Panc1 (cell line): ENCODE measurements at regions not wholly inside any gene's neighbourhood (a gene's known extent, or its start where the extent isn't known, plus 50 kb on each side); places are given as distances from the start of the nearest gene placed in this dataset.

ENCODE experiments used
- ATAC-seq: fragments of 200-7000 bp; cut with Tn5 transposase; 2 replicates; pipeline ENCODE4 v1.9.1; 2020; ENCODE audit warnings: mild to moderate bottlenecking, moderate library complexity
- BruUV-seq: library from RNA; stranded (reverse); fragments of 400-500 nt; replicated peaks from 2 replicates; lab custom pipeline; 2021; lab: Mats Ljungman, UMichigan
- CTCF ChIA-PET: fragments of 300-600 bp; sonication (Branson Sonifier 250); formaldehyde crosslinking; loops from one replicate; lab custom pipeline; 2022; ENCODE audit warnings: antibody characterized with exemption; lab: Charles Lee
- POLR2A ChIA-PET: fragments of 300-600 bp; sonication (Branson Sonifier 250); formaldehyde crosslinking; loops from one replicate; lab custom pipeline; 2022; ENCODE audit warnings: antibody characterized with exemption; lab: Charles Lee
- DNase-seq: peaks from one replicate; pipeline ENCODE4 v3.0.0-alpha.2; 2010; ENCODE audit warnings: low read depth, low spot score
- H3K27ac ChIP-seq: 2 replicates; pipeline ENCODE4 v1.5.1; 2011; ENCODE audit warnings: mild to moderate bottlenecking, low read length, inconsistent platforms
- H3K27me3 ChIP-seq: fragments of 200-500 bp; sonication (Bioruptor generic); 2 replicates; pipeline ENCODE4 v1.6.0; 2014; ENCODE audit warnings: low read length, inconsistent platforms; ENCODE audit not compliant: control insufficient read depth, insufficient read depth
- H3K36me3 ChIP-seq: fragments of 200-500 bp; sonication (Bioruptor generic); 2 replicates; pipeline ENCODE4 v1.5.1; 2014; ENCODE audit warnings: inconsistent platforms, mild to moderate bottlenecking, low read length, moderate library complexity; ENCODE audit not compliant: control insufficient read depth, insufficient read depth
- H3K4me1 ChIP-seq: 2 replicates; pipeline ENCODE4 v1.5.1; 2011; ENCODE audit warnings: inconsistent platforms, mild to moderate bottlenecking, low read length, moderate library complexity; ENCODE audit not compliant: control insufficient read depth, insufficient read depth
- H3K4me3 ChIP-seq, 2 experiments: 2 replicates each; pipeline ENCODE4 v1.5.1; 2011 to 2012; ENCODE audit warnings: low read depth in 2 of 2, low read length in 2 of 2, mild to moderate bottlenecking in 2 of 2, inconsistent platforms in 1 of 2, moderate library complexity in 1 of 2
- H3K9me3 ChIP-seq: fragments of 200-500 bp; sonication (Bioruptor generic); 2 replicates; pipeline ENCODE4 v1.5.1; 2014; ENCODE audit warnings: low read depth, mild to moderate bottlenecking, inconsistent platforms, low read length, moderate library complexity; ENCODE audit not compliant: control insufficient read depth, insufficient read depth
- CTCF ChIP-seq: fragments of 450-650 bp; IDR thresholded peaks from 2 replicates; pipeline ENCODE4 v1.5.1; 2017; ENCODE audit warnings: mild to moderate bottlenecking
- POLR2AphosphoS5 ChIP-seq: IDR thresholded peaks from 2 replicates; pipeline ENCODE4 v1.6.1; 2012; ENCODE audit warnings: mild to moderate bottlenecking, low read depth, low read length, moderate library complexity
- REST ChIP-seq, 2 experiments: IDR thresholded peaks; 2 replicates each; pipeline ENCODE4 v1.6.1; 2011 to 2012; ENCODE audit warnings: low read depth in 2 of 2, control low read depth in 1 of 2, low read length in 1 of 2, mild to moderate bottlenecking in 1 of 2, moderate library complexity in 1 of 2; ENCODE audit not compliant: insufficient read depth in 1 of 2
- SIN3A ChIP-seq: IDR thresholded peaks from 2 replicates; pipeline ENCODE4 v1.6.1; 2012; ENCODE audit warnings: low read depth, mild to moderate bottlenecking, low read length, moderate library complexity, borderline replicate concordance; ENCODE audit not compliant: insufficient read depth
- TCF7L2 ChIP-seq: IDR thresholded peaks from 2 replicates; pipeline ENCODE4 v1.6.1; 2011; ENCODE audit warnings: mild to moderate bottlenecking, low read depth, low read length, inconsistent platforms
- in situ Hi-C: cut with HindIII; loops from 2 replicates; pipeline ENCODE4 v1.10.0; 2016; ENCODE audit warnings: low sequenced_read_pairs, low pct_unique_long_range_greater_than_20kb
- intact Hi-C: fragments of 100-400 bp; cut with micrococcal nuclease; formaldehyde crosslinking; loops from one replicate; pipeline ENCODE4 v1.10.0; 2022; ENCODE audit not compliant: unreplicated experiment

- TF ChIP-seq TCF7L2: no peak
- no peak for TF ChIP-seq REST (IDR thresholded peaks at IDR 0.05; ENCODE audit: insufficient read depth in 1 of 2, low read depth in 2 of 2, low read length in 1 of 2)
- TF ChIP-seq POLR2AphosphoS5: no peak
- no peak for TF ChIP-seq CTCF
- no peak for TF ChIP-seq SIN3A
- H3K27me3 ChIP-seq: no peaks in the 10 kb centered on the region
- ATAC-seq (no peak), DNase-seq (no peak)
- in situ Hi-C loops (no loop called here), intact Hi-C loops (no loop called here)
- POLR2A ChIA-PET: no interaction called here
- H3K4me3 ChIP-seq: no peak overlapping the region
- no peaks in the 10 kb centered on the region for H3K36me3 ChIP-seq
- H3K4me1 ChIP-seq: no peaks in the 10 kb centered on the region
- no peaks in the 10 kb centered on the region; the same call in 1 of the 2 replicates for H3K9me3 ChIP-seq
- CTCF ChIA-PET: no interaction called here
- H3K27ac ChIP-seq: no peak overlapping the region
- no TSS peak for BruUV-seq
Measured at GRCh38 chr2:223264541-223265193, 212.7 kb downstream of the KCNE4 start.

- DNase-seq: no peak
- ATAC-seq: no peak
- Histone ChIP-seq H3K27me3 (no peaks in the 10 kb centered on the region), H3K27ac (no peak overlapping the region), H3K9me3 (no peaks in the 10 kb centered on the region), H3K36me3 (no peaks in the 10 kb centered on the region), H3K4me1 (no peaks in the 10 kb centered on the region), H3K4me3 (no peak overlapping the region)
- ChIA-PET POLR2A (no interaction called here), CTCF (no interaction called here)
- in situ Hi-C loops: no loop called here
- TF ChIP-seq POLR2AphosphoS5: no peak
- no peak for TF ChIP-seq CTCF
- no peak for TF ChIP-seq SIN3A
- TF ChIP-seq REST (IDR thresholded peaks at IDR 0.05; ENCODE audit: insufficient read depth in 1 of 2, low read depth in 2 of 2, low read length in 1 of 2): no peak
- no peak for TF ChIP-seq TCF7L2
- intact Hi-C loops: no loop called here
- BruUV-seq: no TSS peak
Measured at GRCh38 chr2:223267160-223267951, 215.4 kb downstream of the KCNE4 start.
